Astrocyte of the spinal cord (primary cell): ENCODE measurements at regions not wholly inside any gene's neighbourhood (a gene's known extent, or its start where the extent isn't known, plus 50 kb on each side); places are given as distances from the start of the nearest gene placed in this dataset.
"Not testable (repeated sequence)": the region's sequence is repeated elsewhere in the genome, so short reads cannot be mapped to it uniquely, and the experiment has no call there.

ENCODE experiments used
- DNase-seq: peaks from one replicate; pipeline ENCODE4 v3.0.0; 2011; ENCODE audit warnings: low read depth, low spot score
- H3K4me3 ChIP-seq: 2 replicates; pipeline ENCODE4 v1.5.1; 2011; ENCODE audit warnings: low read depth, mild to moderate bottlenecking, low read length, moderate library complexity
- CTCF ChIP-seq: IDR thresholded peaks from 2 replicates; pipeline ENCODE4 v1.5.1; 2012; ENCODE audit warnings: low read depth, mild to moderate bottlenecking, low read length, inconsistent platforms
- in situ Hi-C: cut with HindIII; loops from 2 replicates; pipeline ENCODE4 v1.10.0; 2017; ENCODE audit warnings: low sequenced_read_pairs

- DNase-seq = no peak
- in situ Hi-C loops = no loop called here
- no peak overlapping the region for H3K4me3 ChIP-seq
- no peak for TF ChIP-seq CTCF
Measured at GRCh38 chr3:6367171-6367570, 493.7 kb upstream of the GRM7 start.

GRCh38 chr3:6392123-6392522, 468.8 kb upstream of the GRM7 start:
- no peak for TF ChIP-seq CTCF
- H3K4me3 ChIP-seq = no peak overlapping the region
- in situ Hi-C loops = no loop called here
- no peak for DNase-seq

DNA sequence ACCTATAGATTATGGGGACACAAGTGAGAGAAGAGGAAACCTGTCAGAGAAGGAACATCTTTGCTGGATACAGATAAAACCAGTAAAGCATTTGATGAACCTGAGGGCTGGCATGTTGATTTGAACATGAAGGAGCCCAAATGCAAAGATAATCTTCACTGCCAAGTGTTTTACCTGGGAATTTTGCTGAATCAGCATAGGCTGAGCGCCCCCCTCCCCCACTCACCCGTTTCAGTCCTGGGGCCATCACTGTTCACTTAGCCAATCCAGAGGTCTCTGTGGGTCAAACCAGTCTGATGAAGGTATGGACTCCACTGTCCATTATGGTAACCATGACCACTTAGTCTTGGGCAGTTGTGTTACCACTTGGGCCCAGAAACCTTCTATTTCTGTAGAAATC, 466.0 kb upstream of the GRM7 start:
- in situ Hi-C loops = no loop called here
- no peak for TF ChIP-seq CTCF

DNA sequence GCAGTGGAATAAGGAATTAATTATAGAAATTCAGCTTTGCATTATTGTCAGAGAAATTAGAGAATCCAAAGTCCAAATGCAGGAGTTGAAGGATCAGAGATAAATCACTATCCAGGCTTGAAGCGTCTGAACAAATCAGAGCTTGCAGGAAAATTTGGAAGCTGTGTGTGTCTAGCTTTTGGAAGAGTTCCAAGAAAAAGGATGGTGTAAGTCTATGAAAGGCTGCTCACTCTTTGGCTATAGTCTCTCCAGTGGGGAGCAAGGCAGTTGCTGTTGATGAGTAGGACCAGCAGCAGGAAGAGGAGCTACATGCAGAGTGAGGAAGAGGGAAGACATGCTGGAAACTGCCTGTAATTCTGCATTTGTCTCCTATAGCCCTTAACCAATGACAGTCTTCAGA, 464.3 kb upstream of the GRM7 start:
- DNase-seq = no peak
- in situ Hi-C loops = no loop called here
- no peak overlapping the region for H3K4me3 ChIP-seq
- TF ChIP-seq CTCF = no peak

More for the DNA sequence above, 466.0 kb upstream of the GRM7 start:
- no peak for DNase-seq
- H3K4me3 ChIP-seq = no peak overlapping the region

GRCh38 chr3:6402666-6403065, 458.2 kb upstream of the GRM7 start:
- in situ Hi-C loops, DNase-seq, H3K4me3 ChIP-seq: not testable (repeated sequence)

DNA sequence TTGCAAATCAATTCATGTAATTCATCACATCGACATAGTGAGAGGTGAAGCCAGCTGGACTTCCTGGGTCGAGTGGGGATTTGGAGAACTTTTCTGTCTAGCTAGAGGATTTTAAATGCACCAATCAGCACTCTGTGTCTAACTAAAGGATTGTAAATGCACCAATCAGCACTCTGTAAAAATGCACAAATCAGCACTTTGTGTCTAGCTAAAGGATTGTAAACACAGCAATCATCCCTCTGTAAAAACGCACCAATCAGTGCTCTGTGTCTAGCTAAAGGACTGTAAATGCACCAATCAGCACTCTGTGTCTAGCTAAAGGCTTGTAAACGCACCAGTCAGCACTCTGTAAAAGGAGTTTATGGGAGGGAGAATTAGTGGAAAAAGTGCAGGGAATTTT, 454.0 kb upstream of the GRM7 start:
- DNase-seq, in situ Hi-C loops, H3K4me3 ChIP-seq: not testable (repeated sequence)

GRCh38 chr3:6416049-6416661, 444.8 kb upstream of the GRM7 start:
- no peak overlapping the region for H3K4me3 ChIP-seq
- no peak for TF ChIP-seq CTCF
- in situ Hi-C loops = no loop called here

GRCh38 chr3:6417174-6417573, 443.7 kb upstream of the GRM7 start:
- no peak overlapping the region for H3K4me3 ChIP-seq
- no peak for TF ChIP-seq CTCF
- DNase-seq = no peak
- in situ Hi-C loops = no loop called here

More at GRCh38 chr3:6416049-6416661, 444.8 kb upstream of the GRM7 start:
- DNase-seq = no peak
